OCI-LY3 (cell line): ENCODE measurements at regions not wholly inside any gene's neighbourhood (a gene's known extent, or its start where the extent isn't known, plus 50 kb on each side); places are given as distances from the start of the nearest gene placed in this dataset.

ENCODE experiments used
- H2AFZ ChIP-seq: fragments of 200-600, 300-600 bp; shearing (Covaris generic); 2 replicates; pipeline ENCODE4 v1.6.0; 2014; ENCODE audit warnings: antibody characterized with exemption, low read depth, low read length
- H3K27ac ChIP-seq: fragments of 200-600, 300-600 bp; sonication (generic); 2 replicates; pipeline ENCODE4 v1.5.1; 2014; ENCODE audit warnings: mild to moderate bottlenecking, low read length, moderate library complexity, mixed read lengths
- H3K27me3 ChIP-seq: fragments of 200-600, 300-600 bp; sonication (generic); 2 replicates; pipeline ENCODE4 v1.6.1; 2014; ENCODE audit warnings: low read depth, low read length, mixed read lengths
- H3K36me3 ChIP-seq: fragments of 200-600, 300-600 bp; sonication (generic); replicated peaks from 2 replicates; pipeline ENCODE3; 2014; ENCODE audit warnings: low read depth, low read length, mixed read lengths
- H3K4me1 ChIP-seq: fragments of 300-600, 200-600 bp; sonication (generic); 2 replicates; pipeline ENCODE4 v1.6.1; 2014; ENCODE audit warnings: low read length, mixed read lengths
- H3K4me2 ChIP-seq: fragments of 200-600, 300-600 bp; sonication (generic); 2 replicates; pipeline ENCODE4 v1.6.1; 2014; ENCODE audit warnings: low read length, mixed read lengths
- H3K4me3 ChIP-seq: fragments of 300-600, 200-600 bp; sonication (generic); 2 replicates; pipeline ENCODE4 v1.5.1; 2014; ENCODE audit warnings: antibody characterized with exemption, mild to moderate bottlenecking, low read length, moderate library complexity
- H3K79me2 ChIP-seq: fragments of 300-600, 200-600 bp; shearing (Covaris generic); 2 replicates; pipeline ENCODE4 v1.6.1; 2014; ENCODE audit warnings: mild to moderate bottlenecking, low read length, mixed read lengths
- H3K9ac ChIP-seq: fragments of 300-600, 200-600 bp; shearing (Covaris generic); 2 replicates; pipeline ENCODE4 v1.6.0; 2014; ENCODE audit warnings: mild to moderate bottlenecking, low read length, moderate library complexity
- H3K9me3 ChIP-seq: fragments of 200-600, 300-600 bp; shearing (Covaris generic); 2 replicates; pipeline ENCODE4 v1.6.1; 2014; ENCODE audit warnings: low read length, mixed read lengths; ENCODE audit not compliant: insufficient read depth
- H4K20me1 ChIP-seq: fragments of 200-600, 300-600 bp; sonication (generic); 2 replicates; pipeline ENCODE4 v1.6.1; 2016; ENCODE audit warnings: low read length, mixed read lengths; ENCODE audit not compliant: insufficient read depth
- EZH2phosphoT487 ChIP-seq: fragments of 200-600 bp; shearing (Covaris generic); IDR thresholded peaks from 2 replicates; pipeline ENCODE4 v1.6.1; 2018; ENCODE audit warnings: antibody characterized with exemption, mixed run types, low read depth
- TF ChIP-seq, protein P1 (sequence below): fragments of 200-600, 300-600 bp; sonication (generic); IDR thresholded peaks from 2 replicates; pipeline ENCODE4 v1.5.1; 2014; ENCODE audit warnings: antibody characterized with exemption, low read length, low read depth

DNA sequence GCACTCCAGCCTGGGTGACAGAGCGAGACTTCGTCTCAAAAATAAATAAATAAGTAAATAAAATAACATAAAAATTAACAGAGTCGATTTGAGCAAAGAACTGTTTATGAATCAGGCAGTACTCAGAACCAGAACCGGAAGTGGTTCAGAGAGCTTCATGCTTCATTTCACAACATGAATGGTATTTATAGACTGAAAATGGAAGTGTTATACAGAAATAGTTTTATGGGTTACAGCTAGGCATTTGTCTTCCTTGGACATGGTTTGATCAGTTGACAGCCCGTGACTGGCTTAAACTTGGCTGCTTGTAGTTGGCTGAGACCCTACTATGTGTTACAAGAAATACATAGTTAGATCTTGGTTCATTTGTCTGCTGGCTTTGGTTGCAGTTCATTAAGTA is 216.0 kb upstream of the MCTP2 start:
- no peak overlapping the region for H2AFZ ChIP-seq

DNA sequence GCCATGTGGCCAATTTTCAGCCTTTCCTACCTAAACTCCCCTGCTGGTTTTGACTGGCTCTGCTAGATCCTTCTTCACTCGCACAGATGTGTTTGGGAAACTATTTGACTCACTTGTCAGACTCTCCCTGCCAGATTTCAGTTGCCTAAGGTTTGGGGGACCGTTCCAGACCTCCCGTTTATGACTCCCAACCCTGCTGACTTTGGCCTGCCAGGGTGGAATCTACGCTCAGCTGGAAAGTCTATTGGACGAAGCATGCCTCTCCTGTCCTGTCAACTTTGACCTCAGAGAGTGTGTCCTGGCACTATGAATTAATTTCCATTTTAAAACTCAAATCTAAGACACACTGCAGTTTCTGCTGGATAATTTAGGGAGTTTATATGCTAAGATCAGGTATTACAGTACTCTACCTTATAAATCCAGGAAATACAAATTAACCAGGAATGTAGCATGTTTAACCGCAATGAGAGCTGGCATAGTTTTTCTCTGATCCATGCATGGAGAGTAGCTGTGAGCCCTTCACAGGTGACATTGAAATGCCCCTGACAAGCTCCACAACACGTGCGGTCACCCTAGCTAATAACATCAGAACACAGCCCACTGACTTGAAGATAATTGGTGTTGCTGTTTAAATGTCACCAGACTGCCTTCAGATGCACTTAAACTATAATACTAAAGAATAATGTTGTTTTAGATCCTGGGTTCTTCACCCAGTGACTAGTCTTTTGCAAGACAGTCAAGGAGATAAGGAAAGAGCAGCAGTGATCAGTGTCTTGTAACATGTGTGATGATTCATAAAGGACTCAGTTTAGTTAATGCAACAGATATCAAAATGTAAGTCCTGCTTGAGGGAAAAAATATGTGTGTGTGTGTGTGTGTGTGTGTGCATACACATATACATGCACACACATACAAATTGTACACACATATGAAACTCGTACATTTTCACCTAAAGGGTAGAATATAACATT is 223.0 kb upstream of the MCTP2 start:
- no peak overlapping the region for H2AFZ ChIP-seq
- TF ChIP-seq, protein P1, sequence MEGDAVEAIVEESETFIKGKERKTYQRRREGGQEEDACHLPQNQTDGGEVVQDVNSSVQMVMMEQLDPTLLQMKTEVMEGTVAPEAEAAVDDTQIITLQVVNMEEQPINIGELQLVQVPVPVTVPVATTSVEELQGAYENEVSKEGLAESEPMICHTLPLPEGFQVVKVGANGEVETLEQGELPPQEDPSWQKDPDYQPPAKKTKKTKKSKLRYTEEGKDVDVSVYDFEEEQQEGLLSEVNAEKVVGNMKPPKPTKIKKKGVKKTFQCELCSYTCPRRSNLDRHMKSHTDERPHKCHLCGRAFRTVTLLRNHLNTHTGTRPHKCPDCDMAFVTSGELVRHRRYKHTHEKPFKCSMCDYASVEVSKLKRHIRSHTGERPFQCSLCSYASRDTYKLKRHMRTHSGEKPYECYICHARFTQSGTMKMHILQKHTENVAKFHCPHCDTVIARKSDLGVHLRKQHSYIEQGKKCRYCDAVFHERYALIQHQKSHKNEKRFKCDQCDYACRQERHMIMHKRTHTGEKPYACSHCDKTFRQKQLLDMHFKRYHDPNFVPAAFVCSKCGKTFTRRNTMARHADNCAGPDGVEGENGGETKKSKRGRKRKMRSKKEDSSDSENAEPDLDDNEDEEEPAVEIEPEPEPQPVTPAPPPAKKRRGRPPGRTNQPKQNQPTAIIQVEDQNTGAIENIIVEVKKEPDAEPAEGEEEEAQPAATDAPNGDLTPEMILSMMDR: no peak
- no peak for TF ChIP-seq EZH2phosphoT487
- no peaks in the 10 kb centered on the region for H3K4me1 ChIP-seq
- no peak overlapping the region for H3K9ac ChIP-seq
- H4K20me1 ChIP-seq: no peaks in the 10 kb centered on the region
- no peaks in the 10 kb centered on the region for H3K36me3 ChIP-seq
- H3K27ac ChIP-seq: no peak overlapping the region
- H3K4me2 ChIP-seq: no peak overlapping the region
- H3K4me3 ChIP-seq: no peak overlapping the region
- no peaks in the 10 kb centered on the region for H3K9me3 ChIP-seq
- H3K79me2 ChIP-seq: no peaks in the 10 kb centered on the region
- H3K27me3 ChIP-seq: no peaks in the 10 kb centered on the region

More for the DNA sequence above, 216.0 kb upstream of the MCTP2 start:
- Histone ChIP-seq H3K79me2 (no peaks in the 10 kb centered on the region), H3K9me3 (no peaks in the 10 kb centered on the region), H3K27me3 (no peaks in the 10 kb centered on the region), H3K4me2 (no peak overlapping the region), H4K20me1 (no peaks in the 10 kb centered on the region), H3K9ac (no peak overlapping the region), H3K27ac (no peak overlapping the region), H3K36me3 (no peaks in the 10 kb centered on the region), H3K4me1 (no peaks in the 10 kb centered on the region), H3K4me3 (no peak overlapping the region)
- TF ChIP-seq, protein P1: no peak
- TF ChIP-seq EZH2phosphoT487: no peak

DNA sequence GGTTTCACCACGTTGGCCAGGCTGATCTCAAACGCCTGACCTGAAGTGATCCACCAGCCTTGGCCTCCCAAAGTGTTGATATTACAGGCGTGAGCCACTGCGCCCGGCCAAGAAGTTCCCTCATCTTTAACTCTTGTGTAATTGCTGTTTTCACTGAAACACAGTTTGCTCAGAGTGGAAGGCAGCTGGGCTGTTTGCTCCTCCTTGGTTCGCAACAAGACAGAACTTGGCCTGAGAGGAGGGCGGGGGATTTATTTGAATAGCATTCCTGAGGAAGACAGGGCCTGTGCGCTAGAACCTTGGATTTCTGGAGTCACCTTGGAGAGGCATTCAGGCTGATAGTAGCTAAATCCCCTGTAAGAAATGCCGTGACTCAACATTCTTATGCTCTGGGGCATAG is 226.7 kb upstream of the MCTP2 start:
- Histone ChIP-seq H3K4me1 (no peaks in the 10 kb centered on the region), H3K4me3 (no peak overlapping the region), H3K27me3 (no peaks in the 10 kb centered on the region), H3K79me2 (no peaks in the 10 kb centered on the region), H3K9me3 (no peaks in the 10 kb centered on the region), H3K36me3 (no peaks in the 10 kb centered on the region), H3K9ac (no peak overlapping the region), H3K27ac (no peak overlapping the region), H2AFZ (no peak overlapping the region), H3K4me2 (no peak overlapping the region), H4K20me1 (no peaks in the 10 kb centered on the region)
- TF ChIP-seq, protein P1: no peak
- no peak for TF ChIP-seq EZH2phosphoT487

DNA sequence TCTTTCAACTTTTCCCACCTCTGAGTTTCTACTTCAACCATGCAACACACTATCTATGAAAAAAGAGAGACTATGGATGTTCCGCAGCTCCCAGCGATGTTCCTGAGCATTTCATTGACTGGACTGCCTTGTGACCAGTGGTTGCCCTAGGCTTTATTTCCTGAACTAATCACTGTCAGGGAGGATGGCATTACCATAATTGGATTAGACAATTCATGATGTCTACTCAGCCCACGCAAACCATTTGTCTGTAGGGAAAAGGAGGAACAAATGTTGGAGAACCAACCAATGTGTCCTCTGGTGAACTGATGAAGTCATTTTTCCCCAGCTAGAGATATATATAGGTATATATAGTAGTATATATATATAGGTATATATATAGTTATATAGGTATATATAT is 229.3 kb upstream of the MCTP2 start:
- no peaks in the 10 kb centered on the region for H4K20me1 ChIP-seq
- no peak for TF ChIP-seq EZH2phosphoT487
- TF ChIP-seq, protein P1: no peak
- no peak overlapping the region for H3K27ac ChIP-seq
- no peaks in the 10 kb centered on the region for H3K4me1 ChIP-seq
- H3K4me3 ChIP-seq: no peak overlapping the region
- H3K27me3 ChIP-seq: no peaks in the 10 kb centered on the region
- no peak overlapping the region for H3K9ac ChIP-seq
- H3K4me2 ChIP-seq: no peak overlapping the region
- no peaks in the 10 kb centered on the region for H3K36me3 ChIP-seq
- H2AFZ ChIP-seq: no peak overlapping the region
- no peaks in the 10 kb centered on the region for H3K9me3 ChIP-seq
- no peaks in the 10 kb centered on the region for H3K79me2 ChIP-seq
